Activated CD4-positive, alpha-beta T cell treated with anti-CD3 and anti-CD28 coated beads, Interleukin-10, Interleukin-2, amounts not matched to agents 100 ng/mL and 50 ng/mL, durations not matched to agents 16 hours and 8 hours (primary cell): ENCODE measurements at regions not wholly inside any gene's neighbourhood (a gene's known extent, or its start where the extent isn't known, plus 50 kb on each side); places are given as distances from the start of the nearest gene placed in this dataset.

Source experiments
- DNase-seq: peaks from one replicate; pipeline ENCODE4 v3.0.0-alpha.2; 2020

GRCh38 chr5:2432076-2432920, 319.2 kb downstream of the IRX2 start:
- no peak for DNase-seq

DNA sequence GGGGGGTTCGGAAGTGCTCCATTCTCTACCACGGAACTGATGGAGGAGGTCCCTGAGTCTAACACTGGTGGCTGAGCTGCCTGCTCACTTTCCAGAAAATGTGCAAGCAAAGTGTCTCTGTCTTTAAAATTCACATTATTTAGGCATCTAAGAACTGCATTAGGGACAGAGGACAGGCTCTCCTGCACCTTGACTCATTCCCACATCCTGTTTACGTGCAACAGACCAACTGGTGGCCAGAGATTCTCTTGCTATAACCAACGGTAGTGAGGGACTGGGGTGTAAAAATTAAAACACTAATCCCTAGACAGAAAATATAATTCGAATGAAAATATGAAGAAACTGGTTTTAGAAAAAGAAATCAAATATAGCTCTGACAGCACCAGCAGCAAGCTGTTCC, 320.9 kb downstream of the IRX2 start:
- no peak for DNase-seq

DNA sequence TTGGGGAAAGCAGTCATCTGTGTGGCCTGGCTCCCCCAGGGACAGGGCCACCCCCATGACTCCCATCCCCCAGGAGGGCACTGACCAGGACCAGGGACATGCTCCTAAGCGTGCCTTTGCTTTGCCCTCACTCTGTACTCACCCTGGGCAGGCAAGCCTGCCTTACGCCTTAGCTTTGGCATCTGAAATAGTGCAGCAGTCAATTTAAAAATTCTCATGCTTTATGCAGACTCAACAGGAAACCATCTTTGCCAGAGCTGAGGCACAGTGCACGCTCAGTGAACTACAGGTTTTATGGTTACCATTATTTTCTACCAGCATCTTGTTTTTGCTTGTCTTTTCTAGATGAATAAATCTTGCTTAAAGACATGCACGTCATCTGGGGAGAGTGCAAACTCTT, 323.5 kb downstream of the IRX2 start:
- no peak for DNase-seq

DNA sequence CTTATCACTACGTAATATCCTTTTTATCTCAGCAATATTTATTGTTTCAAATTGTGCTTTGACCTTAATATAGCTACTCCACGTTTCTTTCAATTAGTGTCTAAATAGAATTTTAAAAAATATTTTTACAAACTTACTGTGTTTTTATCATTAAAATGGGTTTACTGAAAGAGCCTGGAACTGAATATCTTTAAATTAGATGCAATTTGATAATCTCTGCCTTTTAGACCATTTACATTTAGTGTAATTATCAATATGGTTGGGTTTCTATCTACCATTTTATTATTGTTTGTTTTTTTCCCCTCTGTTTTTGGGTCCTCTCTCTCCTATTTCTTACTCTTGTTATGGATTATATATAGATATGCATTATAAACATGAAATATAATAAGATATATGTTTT, 327.8 kb downstream of the IRX2 start:
- no peak for DNase-seq

GRCh38 chr5:2417301-2417700, 334.2 kb downstream of the IRX2 start:
- no peak for DNase-seq

GRCh38 chr5:2415678-2416077, 335.8 kb downstream of the IRX2 start:
- no peak for DNase-seq

GRCh38 chr5:2410451-2410850, 341.0 kb downstream of the IRX2 start:
- DNase-seq = no peak

GRCh38 chr5:2403296-2403695, 348.2 kb downstream of the IRX2 start:
- no peak for DNase-seq

DNA sequence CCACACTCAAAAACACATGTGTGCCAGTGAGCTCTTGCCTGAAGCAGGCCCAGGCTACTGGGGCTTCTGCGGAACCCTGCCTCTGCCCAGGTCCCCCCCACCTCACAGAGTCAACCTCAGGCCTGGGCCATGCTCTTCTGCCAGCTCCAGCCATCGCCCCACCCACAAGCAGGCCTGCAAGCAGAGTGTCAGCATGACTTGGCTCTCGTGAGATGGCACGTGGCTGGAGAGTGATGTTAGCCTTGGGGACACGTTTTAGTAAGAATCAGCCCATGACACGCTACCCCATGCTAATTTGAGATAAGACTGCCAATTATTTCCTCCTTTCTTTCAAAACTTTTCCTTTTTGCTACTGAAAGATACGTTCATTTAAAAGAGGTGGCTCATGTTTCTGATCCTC, 351.7 kb downstream of the IRX2 start:
- DNase-seq = no peak

- DNase-seq = no peak
Measured at GRCh38 chr5:2399096-2399495, 352.4 kb downstream of the IRX2 start.

DNA sequence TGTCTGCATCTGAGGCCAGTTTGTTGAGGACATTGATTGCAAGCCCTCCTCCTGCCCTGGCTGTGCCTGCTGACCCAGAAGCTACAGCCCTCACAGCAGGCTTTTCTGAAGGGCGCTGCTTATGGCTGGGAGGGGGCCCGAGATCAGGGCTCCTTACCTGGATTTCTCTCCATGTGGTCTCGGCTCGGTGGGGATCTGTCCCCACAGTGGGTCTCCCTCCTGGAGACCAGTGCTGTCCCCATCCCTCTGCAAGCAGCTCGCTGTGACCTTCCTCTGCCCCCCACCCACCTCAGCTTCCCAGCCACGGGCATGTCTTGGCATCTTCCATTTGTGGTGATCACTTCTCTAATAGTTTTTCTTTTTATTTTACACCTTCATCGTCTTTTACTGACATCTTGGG, 357.9 kb downstream of the IRX2 start:
- no peak for DNase-seq

DNA sequence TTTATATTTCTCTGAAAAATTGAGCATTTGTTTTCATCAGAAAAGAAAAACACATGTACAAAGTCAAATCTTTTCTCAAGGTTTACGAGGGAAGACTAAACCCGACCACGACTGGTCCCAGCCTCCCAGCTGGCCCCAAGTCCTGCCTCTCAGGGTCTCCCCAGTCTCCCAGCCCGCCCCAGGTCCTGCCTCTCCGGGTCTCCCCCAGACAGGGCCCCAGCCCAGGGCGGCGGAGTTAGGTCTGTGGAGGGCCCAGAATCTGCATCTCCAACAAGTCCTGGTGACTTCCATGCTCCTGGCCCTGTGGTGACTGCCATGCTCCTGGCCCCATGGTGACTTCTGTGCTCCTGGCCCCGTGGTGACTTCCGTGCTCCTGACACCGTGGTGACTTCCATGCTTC, 359.9 kb downstream of the IRX2 start:
- DNase-seq = no peak

GRCh38 chr5:2391021-2391420, 360.5 kb downstream of the IRX2 start:
- DNase-seq = no peak

DNA sequence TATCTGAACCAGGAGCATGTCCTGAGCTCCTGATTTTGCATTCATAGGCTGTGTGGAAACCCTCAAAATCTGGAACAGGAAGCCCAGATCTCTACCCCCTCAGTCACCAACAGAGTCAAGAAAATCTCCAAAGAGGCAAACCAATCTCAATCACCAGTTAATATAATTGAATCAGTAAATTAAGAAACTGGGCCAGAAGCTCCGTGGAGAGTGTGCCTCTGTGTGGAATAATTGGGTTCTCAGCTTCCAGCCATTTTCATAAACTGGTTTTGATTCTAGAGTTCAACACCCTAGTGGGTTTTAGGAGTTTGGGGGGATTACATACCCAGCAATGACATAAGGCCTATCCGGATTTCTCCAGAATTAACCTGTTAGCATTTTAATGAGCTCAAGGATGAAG, 362.9 kb downstream of the IRX2 start:
- DNase-seq = no peak

- no peak for DNase-seq
Measured at GRCh38 chr5:2387634-2388325, 363.7 kb downstream of the IRX2 start.

GRCh38 chr5:2387250-2387633, 364.2 kb downstream of the IRX2 start:
- no peak for DNase-seq

DNA sequence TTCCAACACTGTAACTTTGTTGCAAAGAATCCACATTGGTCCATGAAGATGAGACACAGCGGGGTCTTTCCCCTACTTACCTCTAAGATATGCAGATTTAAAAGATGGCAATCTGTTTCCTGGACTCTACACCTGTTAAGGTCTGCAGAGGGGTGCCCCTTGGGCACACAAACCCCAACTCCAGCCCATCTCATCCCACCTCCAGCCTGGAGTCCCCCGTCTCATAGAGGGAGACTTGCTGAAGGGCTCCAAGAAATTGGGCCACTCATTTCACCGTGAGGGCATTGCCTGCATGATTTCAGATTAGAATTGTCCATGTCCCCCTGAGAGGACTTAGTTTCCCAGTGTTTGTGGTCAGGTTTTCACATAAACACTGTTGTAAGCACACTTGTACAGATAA, 365.7 kb downstream of the IRX2 start:
- no peak for DNase-seq

DNA sequence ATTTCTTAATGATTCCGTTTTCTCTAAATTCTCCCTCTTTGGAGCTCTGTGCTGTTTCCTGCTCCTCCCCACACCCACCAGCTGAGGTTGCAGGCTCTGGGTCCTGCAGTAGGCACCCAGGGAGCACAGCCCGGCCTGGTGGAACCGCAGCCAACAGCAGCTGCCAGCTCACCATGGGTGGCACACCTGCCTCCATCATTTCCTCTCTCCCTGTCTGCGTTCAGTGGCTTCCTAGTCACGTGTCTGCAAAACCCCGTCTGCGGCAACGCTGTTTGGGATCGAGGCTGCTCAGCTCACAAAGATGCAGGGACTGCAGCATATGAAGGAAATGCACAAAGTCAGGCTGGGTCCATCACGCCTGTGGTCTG, 367.8 kb downstream of the IRX2 start:
- DNase-seq = no peak

- no peak for DNase-seq
Measured at GRCh38 chr5:2382776-2383697, 368.4 kb downstream of the IRX2 start.

GRCh38 chr5:2381861-2382260, 369.6 kb downstream of the IRX2 start:
- DNase-seq = no peak

DNA sequence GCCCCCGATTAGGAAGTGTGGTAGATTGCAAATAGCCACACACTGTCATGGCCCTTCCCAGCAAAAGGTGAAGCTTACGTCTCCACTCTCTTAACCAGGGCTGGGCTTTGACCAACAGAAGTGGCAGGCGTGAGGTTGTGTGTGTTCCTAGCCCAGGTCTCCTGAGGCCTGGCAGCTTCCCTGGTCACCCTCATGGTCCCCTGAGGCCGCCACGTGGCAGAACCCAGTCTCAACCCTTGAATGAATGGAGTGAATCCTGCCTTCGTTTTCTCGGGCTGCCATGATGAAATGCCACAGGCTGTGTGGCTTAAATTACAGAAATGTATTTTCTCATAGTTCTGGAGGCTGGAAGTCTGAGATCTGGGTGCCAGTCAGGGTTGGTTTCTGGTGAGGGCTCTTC, 370.4 kb downstream of the IRX2 start:
- no peak for DNase-seq

DNA sequence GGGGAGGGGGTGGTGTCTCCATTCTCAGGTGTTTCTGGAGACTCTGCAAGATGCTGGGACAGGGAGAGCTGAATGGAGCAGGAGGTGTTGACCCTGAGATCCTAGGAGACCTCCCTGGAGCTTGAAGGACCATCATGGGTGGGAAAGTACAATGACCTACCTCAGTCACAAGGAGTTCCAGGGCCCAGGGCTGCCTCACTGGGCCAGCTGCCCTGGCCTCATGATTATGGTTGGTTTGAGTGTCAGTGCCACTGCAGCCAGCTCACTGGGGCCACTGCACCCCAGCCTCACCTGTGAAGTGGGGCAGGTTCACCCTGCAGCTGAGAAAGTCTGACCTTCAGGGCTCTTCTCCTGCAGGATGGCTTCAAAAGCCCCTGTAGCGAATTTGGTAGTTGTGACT, 372.5 kb downstream of the IRX2 start:
- no peak for DNase-seq

DNA sequence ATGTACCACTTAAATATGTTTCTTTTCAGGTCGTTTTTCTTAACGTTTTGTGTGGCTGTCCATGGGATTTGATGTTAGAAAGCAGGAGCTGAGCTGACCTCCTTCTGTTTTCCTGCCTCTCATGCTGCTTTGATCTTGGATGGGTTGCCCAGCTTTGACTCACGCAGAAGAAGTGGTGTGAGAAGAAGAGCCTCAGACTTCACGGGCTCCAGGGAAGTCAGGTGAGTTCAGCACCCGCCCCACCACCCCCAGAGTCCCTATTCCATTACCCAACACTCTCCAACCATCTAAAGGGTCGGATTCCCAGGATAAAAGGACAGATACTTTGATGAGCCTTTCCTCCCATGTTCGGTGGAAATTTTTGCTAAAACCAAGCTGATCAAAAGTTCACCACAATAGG, 373.4 kb downstream of the IRX2 start:
- no peak for DNase-seq

- no peak for DNase-seq
Measured at GRCh38 chr5:2376486-2376885, 375.0 kb downstream of the IRX2 start.
